KG1 (cell line): ENCODE measurements at regions not wholly inside any gene's neighbourhood (a gene's known extent, or its start where the extent isn't known, plus 50 kb on each side); places are given as distances from the start of the nearest gene placed in this dataset.

Experiments
- DNase-seq: peaks from one replicate; lab custom pipeline; 2025; lab: John Stamatoyannopoulos, UW

GRCh38 chr3:24937228-24937627 lies 442.6 kb upstream of the THRB start:
- DNase-seq = no peak

- DNase-seq = no peak
Observed at GRCh38 chr3:24937780-24938179, 443.1 kb upstream of the THRB start.

- DNase-seq = no peak
Observed at GRCh38 chr3:24943961-24944360, 449.3 kb upstream of the THRB start.

GRCh38 chr3:24944805-24945520 lies 450.3 kb upstream of the THRB start:
- no peak for DNase-seq

- no peak for DNase-seq
Observed at GRCh38 chr3:24945563-24945962, 450.9 kb upstream of the THRB start.

GRCh38 chr3:24947103-24947502 lies 452.5 kb upstream of the THRB start:
- DNase-seq = no peak

GRCh38 chr3:24951180-24951579 lies 456.5 kb upstream of the THRB start:
- DNase-seq = no peak

- no peak for DNase-seq
Observed at GRCh38 chr3:24952388-24952787, 457.7 kb upstream of the THRB start.

- no peak for DNase-seq
Observed at GRCh38 chr3:24953060-24953771, 458.6 kb upstream of the THRB start.

GRCh38 chr3:24956613-24957012 lies 462.0 kb upstream of the THRB start:
- no peak for DNase-seq

GRCh38 chr3:24958271-24958670 lies 463.6 kb upstream of the THRB start:
- DNase-seq = no peak

- DNase-seq = no peak
Observed at GRCh38 chr3:24958910-24959447, 464.3 kb upstream of the THRB start.

GRCh38 chr3:24963762-24964625 lies 464.1 kb upstream of the RARB start:
- DNase-seq = no peak

- no peak for DNase-seq
Observed at GRCh38 chr3:24965706-24966385, 462.2 kb upstream of the RARB start.

- no peak for DNase-seq
Observed at GRCh38 chr3:24968036-24968435, 460.0 kb upstream of the RARB start.

- no peak for DNase-seq
Observed at GRCh38 chr3:24972491-24972890, 455.6 kb upstream of the RARB start.

- DNase-seq = no peak
Observed at GRCh38 chr3:24981309-24981708, 446.8 kb upstream of the RARB start.

GRCh38 chr3:24981924-24982323 lies 446.1 kb upstream of the RARB start:
- no peak for DNase-seq

- no peak for DNase-seq
Observed at GRCh38 chr3:24985668-24986067, 442.4 kb upstream of the RARB start.

- DNase-seq = no peak
Observed at GRCh38 chr3:24986612-24987011, 441.5 kb upstream of the RARB start.

GRCh38 chr3:24999357-24999756 lies 428.7 kb upstream of the RARB start:
- no peak for DNase-seq
